DMS 273 (cell line): ENCODE measurements at regions not wholly inside any gene's neighbourhood (a gene's known extent, or its start where the extent isn't known, plus 50 kb on each side); places are given as distances from the start of the nearest gene placed in this dataset.

ENCODE experiments used
- DNase-seq: peaks from one replicate; lab custom pipeline; 2025; ENCODE audit not compliant: unreplicated experiment; lab: John Stamatoyannopoulos, UW

DNA sequence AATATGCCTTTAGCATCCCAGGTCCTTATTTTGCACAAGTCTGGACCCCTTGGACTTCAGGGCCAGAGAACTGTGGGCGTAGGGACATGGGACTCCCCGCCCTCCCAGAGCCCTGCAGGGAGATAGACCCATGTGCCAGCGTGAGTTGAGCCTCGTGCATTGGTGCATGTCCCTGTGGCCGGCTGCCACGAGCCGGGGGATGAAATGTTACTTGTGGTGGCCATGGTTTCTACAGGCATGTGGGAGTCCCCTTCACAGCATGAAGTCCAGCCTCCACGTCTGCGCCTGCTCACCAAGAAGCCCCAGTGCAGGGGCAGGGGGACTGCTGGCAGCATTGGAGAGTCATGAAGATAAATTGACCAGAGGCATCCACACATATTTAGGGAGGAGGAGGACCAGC lies 470.0 kb downstream of the BCL11B start:
- no peak for DNase-seq

- no peak for DNase-seq
These were observed 468.8 kb downstream of the BCL11B start for GRCh38 chr14:98803196-98803595.

DNA sequence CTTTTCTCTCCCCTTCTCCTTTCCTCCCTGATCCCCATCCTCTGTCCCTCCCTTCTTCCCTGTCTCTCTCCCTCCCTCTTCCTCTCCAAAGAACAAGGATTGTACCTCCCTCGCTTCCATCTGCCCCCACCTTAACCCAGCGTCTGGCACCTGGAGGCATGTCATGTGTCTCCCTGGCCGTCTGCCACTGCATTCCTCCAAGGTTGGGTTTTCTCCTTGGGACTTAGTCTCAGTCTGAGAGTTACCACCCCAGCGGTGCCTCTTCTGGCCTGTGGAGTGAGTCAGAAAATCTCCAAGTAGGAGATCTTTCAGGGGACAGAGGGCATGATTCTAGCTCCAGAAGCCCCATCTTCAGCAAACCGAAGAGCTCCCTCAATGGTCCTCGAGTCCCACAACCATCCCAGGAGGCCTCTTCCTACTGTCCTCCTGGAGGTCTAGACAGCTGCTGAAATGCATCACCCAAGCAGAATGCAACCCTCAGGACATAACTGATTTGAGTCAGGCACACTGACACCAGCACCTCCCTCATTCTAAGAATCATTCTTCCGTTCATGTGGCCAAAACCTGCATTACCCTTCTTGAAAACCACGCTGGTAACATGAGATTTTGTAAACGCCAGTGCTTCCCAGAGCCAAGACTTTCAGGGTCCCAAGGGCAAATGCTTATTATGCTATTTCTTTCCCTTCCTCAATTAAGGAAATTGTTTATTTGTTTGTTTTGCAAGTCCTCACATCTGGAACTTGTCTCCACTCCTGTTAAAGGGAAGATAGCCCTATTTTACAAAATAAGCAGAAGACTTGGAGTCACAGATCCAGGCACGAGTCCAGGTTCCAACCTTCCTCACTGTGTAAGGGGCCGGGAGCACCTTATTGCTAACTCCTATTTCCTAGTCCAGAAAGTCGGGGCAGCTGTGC lies 463.2 kb downstream of the BCL11B start:
- no peak for DNase-seq

GRCh38 chr14:98816195-98816594 lies 455.8 kb downstream of the BCL11B start:
- DNase-seq = no peak

GRCh38 chr14:98816720-98817119 lies 455.3 kb downstream of the BCL11B start:
- DNase-seq = no peak

DNA sequence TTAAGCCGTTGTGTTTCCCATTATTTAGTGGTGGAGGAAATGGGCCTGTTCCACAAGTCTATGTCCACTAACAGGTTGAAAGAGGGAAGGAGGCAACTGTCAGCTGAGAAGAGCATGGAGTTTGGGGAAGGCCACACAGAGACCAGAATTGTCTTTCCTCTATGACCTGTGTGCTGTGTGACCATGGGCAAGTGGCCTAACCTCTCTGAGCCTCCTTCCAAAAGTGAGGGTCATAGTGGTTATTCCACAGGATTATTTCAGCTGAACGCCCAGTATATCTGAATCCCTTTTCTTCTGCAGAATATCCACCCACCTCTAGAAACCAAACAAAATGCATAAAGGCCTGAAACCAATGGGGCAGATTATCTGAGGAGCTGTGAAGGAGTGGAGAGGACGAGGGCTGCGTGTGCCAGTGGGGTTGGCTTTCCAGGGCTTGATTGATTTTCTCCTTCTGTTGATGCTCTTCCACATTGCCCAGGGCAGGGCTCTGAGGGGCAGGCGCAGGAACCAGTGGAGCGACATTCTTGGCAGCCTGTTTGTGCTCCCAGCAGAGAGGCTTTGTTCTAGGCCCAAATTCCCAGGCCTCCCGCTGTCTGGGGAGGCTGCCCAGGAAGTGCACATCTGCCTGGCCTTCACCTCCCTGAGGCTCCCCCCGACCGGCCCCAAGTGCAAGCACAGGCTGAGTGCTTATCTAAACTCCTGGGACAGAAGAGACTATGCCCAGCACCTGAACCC lies 452.7 kb downstream of the BCL11B start:
- no peak for DNase-seq

- no peak for DNase-seq
These were observed 452.2 kb downstream of the BCL11B start for GRCh38 chr14:98819867-98820206.

DNA sequence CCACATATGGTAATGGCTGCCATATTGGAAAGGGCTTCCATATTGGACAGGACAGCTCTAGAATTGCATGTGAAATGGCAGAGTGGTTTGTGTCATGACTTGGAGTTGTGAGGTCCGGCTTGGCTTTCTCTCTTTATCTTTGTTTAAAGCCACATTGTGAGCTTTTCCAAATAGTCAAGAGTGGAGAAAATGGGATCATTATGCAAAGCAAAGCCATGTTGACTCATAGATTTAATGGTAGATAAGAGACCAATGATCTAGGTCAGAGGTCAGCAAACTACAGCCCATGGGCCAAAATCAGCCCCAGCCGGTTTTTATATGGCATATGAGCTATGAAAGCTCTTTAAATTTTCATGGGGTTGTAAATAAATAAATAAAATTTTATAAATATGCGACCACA lies 449.1 kb downstream of the BCL11B start:
- no peak for DNase-seq

GRCh38 chr14:98826618-98827017 lies 445.4 kb downstream of the BCL11B start:
- no peak for DNase-seq

- no peak for DNase-seq
These were observed 437.9 kb downstream of the BCL11B start for GRCh38 chr14:98834119-98834518.

GRCh38 chr14:98835051-98835824 lies 436.8 kb downstream of the BCL11B start:
- DNase-seq = no peak

GRCh38 chr14:98835825-98836100 lies 436.2 kb downstream of the BCL11B start:
- DNase-seq = no peak

- no peak for DNase-seq
These were observed 431.9 kb downstream of the BCL11B start for GRCh38 chr14:98840091-98840490.

DNA sequence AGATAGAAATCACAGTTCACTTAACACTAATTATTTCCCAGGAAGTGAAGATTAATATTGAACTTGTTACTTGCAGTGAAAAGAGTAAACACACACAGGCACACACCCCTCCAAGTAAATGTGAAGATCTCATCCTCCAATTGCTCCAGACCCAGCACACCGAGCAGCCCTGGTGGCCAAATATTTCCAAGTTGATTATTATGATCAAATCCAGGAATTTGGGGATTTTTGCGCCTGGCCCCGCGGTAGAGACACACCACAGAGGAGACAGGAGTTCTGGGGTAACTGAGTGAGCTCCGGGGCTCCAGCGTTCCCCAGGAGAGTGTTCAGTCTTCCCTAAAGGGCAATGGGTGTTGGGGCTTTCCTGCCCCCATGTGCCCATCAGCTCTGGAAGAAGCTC lies 431.5 kb downstream of the BCL11B start:
- no peak for DNase-seq

DNA sequence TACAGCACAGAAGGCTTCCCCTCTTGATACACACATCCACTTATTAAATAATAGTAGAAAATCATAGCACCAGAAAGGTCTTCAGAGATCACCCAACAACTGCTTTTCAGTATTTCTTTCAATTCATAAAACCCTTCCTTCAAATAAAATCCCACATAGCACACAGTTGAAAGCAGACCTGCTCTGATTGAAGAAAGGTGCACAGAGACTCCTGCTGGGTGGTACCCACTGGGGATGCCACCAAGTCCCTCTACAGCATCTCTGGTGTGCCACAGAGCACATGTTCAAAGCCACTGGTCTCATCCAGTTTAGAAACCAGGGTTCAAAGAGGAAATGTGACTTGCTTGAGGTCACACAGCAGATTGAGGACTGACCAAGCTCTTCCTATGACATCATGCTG lies 427.5 kb downstream of the BCL11B start:
- no peak for DNase-seq

DNA sequence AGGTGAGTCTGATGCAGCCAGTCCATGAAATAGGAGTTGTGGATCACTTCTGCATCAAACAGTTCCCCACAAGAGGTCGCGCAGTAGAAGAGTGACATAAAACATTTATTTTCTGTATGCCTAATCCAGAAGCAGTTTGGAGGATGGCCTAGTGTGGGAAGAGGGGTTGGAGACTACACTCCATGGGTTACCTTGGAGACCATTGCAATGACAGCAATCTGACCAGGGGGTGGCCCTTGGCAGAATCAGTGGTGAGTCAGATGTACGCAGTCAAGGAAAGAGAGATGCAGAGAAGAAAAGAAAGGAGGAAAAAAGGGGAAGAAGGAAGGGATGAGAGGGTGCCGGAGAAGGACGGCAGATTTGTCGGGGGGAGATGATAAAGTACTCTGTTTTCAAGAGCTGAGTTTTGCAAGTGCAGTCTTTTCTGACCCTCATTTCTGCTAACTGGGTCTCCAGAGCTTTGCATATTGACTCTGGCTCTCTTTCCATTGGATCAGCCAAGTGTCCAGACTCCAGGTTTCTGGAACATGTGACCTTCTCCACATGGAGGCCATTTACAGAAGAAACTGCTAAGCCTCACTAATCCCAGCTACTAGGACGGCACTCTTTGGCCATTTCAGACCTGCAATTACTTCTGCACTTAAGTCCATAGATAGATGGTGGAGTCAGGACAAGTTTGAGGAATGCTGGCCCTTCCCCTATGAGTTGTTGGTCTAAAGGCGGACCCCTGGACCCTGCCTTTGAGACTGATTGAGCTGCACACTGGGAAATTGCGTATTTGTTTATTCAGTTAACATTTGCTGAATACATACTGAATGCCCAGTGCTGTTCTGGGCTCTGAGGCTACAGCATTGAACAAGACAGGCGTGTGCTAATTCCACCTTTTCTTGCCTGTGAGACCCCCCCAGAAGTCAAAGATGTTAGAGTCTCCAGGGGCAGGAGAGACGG lies 424.2 kb downstream of the BCL11B start:
- DNase-seq = no peak

DNA sequence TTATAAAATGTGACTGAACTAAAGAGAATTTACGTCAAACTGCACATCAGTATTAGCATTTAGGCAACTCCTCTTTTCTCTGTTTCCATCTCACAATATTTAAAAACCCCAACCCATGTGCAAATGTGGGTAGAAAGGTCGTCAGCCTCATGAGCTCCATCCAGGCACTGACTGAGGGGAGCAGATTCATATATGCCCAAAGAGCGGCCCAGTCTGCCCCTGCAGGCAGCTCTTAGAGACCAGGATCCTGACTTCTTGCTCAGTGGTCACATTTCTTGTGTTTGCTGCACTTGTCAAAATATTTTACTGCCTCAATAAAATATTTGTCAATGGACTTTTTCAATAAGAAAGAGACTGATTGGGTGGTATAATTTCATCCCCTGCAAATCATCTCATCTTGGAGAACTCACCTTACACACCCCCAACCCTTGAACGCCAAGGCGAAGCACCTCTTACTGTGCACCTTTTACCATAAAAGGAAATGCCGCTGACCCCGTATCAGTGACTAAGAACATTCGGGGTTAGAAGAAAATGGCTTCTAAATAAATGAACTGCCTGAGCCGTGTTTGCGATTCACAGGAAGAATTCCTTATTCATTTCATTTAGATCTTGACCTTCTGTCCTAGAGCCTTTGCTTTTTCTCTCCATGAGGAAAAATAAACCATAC lies 418.8 kb downstream of the BCL11B start:
- no peak for DNase-seq

- DNase-seq = no peak
These were observed 415.9 kb downstream of the BCL11B start for GRCh38 chr14:98855926-98856715.

DNA sequence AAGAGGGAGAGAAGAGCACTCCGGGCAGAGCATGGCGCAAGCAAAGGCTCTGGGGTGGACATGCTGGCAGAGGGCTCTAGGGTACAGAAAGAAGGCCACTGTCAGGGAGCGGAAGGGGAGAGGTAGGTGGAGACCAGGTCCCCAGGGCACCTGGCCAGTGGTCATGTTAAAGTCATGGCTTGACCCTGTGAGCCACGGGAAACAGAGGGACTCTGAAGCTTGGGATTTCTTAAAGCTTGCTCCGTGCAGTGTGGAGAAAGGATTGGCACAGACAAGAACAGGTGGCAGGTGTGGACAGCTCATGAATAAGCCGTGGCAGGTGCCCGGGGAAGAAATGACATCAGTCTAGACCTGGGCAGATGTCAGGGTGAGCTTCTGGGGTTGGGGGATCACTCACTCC lies 413.8 kb downstream of the BCL11B start:
- no peak for DNase-seq
